HEK293 (cell line): ENCODE measurements at regions not wholly inside any gene's neighbourhood (a gene's known extent, or its start where the extent isn't known, plus 50 kb on each side); places are given as distances from the start of the nearest gene placed in this dataset.

Experiments
- CTCF ChIA-PET: fragments of 350-600 bp; formaldehyde crosslinking; extraction: SDS; loops from one replicate; lab custom pipeline; 2021; ENCODE audit warnings: antibody characterized with exemption; lab: Yijun Ruan, JAX
- POLR2A ChIA-PET: fragments of 300-600 bp; formaldehyde crosslinking; extraction: SDS; loops from one replicate; lab custom pipeline; 2020; ENCODE audit warnings: antibody characterized with exemption, inconsistent platforms; lab: Yijun Ruan, JAX
- H3K27ac ChIP-seq: fragments of 200-500 bp; sonication (Bioruptor generic); 2 replicates; pipeline ENCODE4 v1.5.1; 2014; ENCODE audit warnings: low read depth, low read length, control low read depth, inconsistent platforms; ENCODE audit errors: extremely low read depth
- H3K36me3 ChIP-seq, 2 experiments: fragments of 200-500 bp in 1 of 2; sonication (Bioruptor generic) in 1 of 2; 1 replicate in 1 of 2; 2 replicates in 1 of 2; pipeline ENCODE4 v1.5.1; 2014 to 2017; ENCODE audit warnings: inconsistent platforms in 2 of 2, low read length in 2 of 2; ENCODE audit not compliant: control insufficient read depth in 2 of 2, insufficient read depth in 1 of 2
- H3K4me1 ChIP-seq: fragments of 200-500 bp; sonication (Bioruptor generic); 2 replicates; pipeline ENCODE4 v1.5.1; 2014; ENCODE audit warnings: mild to moderate bottlenecking, low read length, inconsistent platforms; ENCODE audit not compliant: control insufficient read depth, insufficient read depth
- H3K4me3 ChIP-seq: 2 replicates; pipeline ENCODE4 v1.5.1; 2011; ENCODE audit warnings: low read depth, mild to moderate bottlenecking, control low read depth, low read length, moderate library complexity
- H3K9me3 ChIP-seq: fragments of 200-500 bp; sonication (Bioruptor generic); 2 replicates; pipeline ENCODE4 v1.5.1; 2014; ENCODE audit warnings: low read depth, low read length, inconsistent platforms; ENCODE audit not compliant: control insufficient read depth, insufficient read depth
- KLF8 ChIP-seq: fragments of 450-650 bp; formaldehyde crosslinking; IDR thresholded peaks from 2 replicates; pipeline ENCODE4 v1.5.1; 2016; ENCODE audit warnings: missing biosample characterization, missing genetic modification characterization
- YY1 ChIP-seq: fragments of 450-650 bp; formaldehyde crosslinking; IDR thresholded peaks from 2 replicates; pipeline ENCODE4 v1.5.1; 2018; ENCODE audit warnings: missing biosample characterization, missing genetic modification characterization
- YY2 ChIP-seq: fragments of 450-650 bp; formaldehyde crosslinking; IDR thresholded peaks from 2 replicates; pipeline ENCODE4 v1.5.1; 2016; ENCODE audit warnings: missing biosample characterization, missing genetic modification characterization
- ZBTB8A ChIP-seq: fragments of 450-650 bp; formaldehyde crosslinking; IDR thresholded peaks from 2 replicates; pipeline ENCODE4 v1.5.1; 2016; ENCODE audit warnings: missing biosample characterization, missing genetic modification characterization
- ZEB2 ChIP-seq: fragments of 450-650 bp; formaldehyde crosslinking; IDR thresholded peaks from 2 replicates; pipeline ENCODE4 v1.5.1; 2016; ENCODE audit warnings: missing biosample characterization, missing genetic modification characterization
- ZNF221 ChIP-seq: fragments of 450-650 bp; formaldehyde crosslinking; IDR thresholded peaks from 2 replicates; pipeline ENCODE4 v1.5.1; 2017; ENCODE audit warnings: missing biosample characterization, missing genetic modification characterization, borderline replicate concordance
- ZNF274 ChIP-seq, 2 experiments: fragments of 200-500 bp in 1 of 2; fragments of 450-650 bp in 1 of 2; sonication (Bioruptor generic) in 1 of 2; formaldehyde crosslinking in 1 of 2; IDR thresholded peaks; 2 replicates each; pipeline versions ENCODE4 v1.5.1 to v1.6.1; 2014 to 2016; ENCODE audit warnings: borderline replicate concordance in 1 of 2, inconsistent platforms in 1 of 2, low read length in 1 of 2, missing biosample characterization in 1 of 2, missing genetic modification characterization in 1 of 2
- ZNF292 ChIP-seq: fragments of 450-650 bp; formaldehyde crosslinking; IDR thresholded peaks from 2 replicates; pipeline ENCODE4 v1.5.1; 2016; ENCODE audit warnings: low read depth, missing biosample characterization, missing genetic modification characterization, borderline replicate concordance
- ZNF571 ChIP-seq: fragments of 450-650 bp; formaldehyde crosslinking; IDR thresholded peaks from 2 replicates; pipeline ENCODE4 v1.5.0; 2017; ENCODE audit warnings: missing biosample characterization, missing genetic modification characterization
- ZNF610 ChIP-seq: fragments of 450-650 bp; formaldehyde crosslinking; IDR thresholded peaks from 2 replicates; pipeline ENCODE4 v1.5.1; 2016; ENCODE audit warnings: missing biosample characterization, missing genetic modification characterization, borderline replicate concordance
- ZNF654 ChIP-seq: fragments of 450-650 bp; formaldehyde crosslinking; IDR thresholded peaks from 2 replicates; pipeline ENCODE4 v1.5.1; 2016; ENCODE audit warnings: low read depth, missing biosample characterization, missing genetic modification characterization
- ZNF677 ChIP-seq: fragments of 450-650 bp; IDR thresholded peaks from 2 replicates; pipeline ENCODE4 v1.5.0; 2018; ENCODE audit warnings: missing biosample characterization, mild to moderate bottlenecking, missing genetic modification characterization, moderate library complexity
- ZNF707 ChIP-seq: fragments of 450-650 bp; formaldehyde crosslinking; IDR thresholded peaks from 2 replicates; pipeline ENCODE4 v1.5.1; 2016; ENCODE audit warnings: missing biosample characterization, missing genetic modification characterization
- ZSCAN30 ChIP-seq: fragments of 450-650 bp; IDR thresholded peaks from 2 replicates; pipeline ENCODE4 v1.5.1; 2018; ENCODE audit warnings: missing biosample characterization, mild to moderate bottlenecking, missing genetic modification characterization, moderate library complexity
- TF ChIP-seq, protein P1 (sequence below): IDR thresholded peaks from 2 replicates; pipeline ENCODE4 v1.6.1; 2011; ENCODE audit warnings: mild to moderate bottlenecking, low read depth, low read length, borderline replicate concordance
- TF ChIP-seq, protein P2 (sequence below): fragments of 450-650 bp; formaldehyde crosslinking; IDR thresholded peaks from 2 replicates; pipeline ENCODE4 v1.5.1; 2016; ENCODE audit warnings: missing biosample characterization, missing genetic modification characterization, borderline replicate concordance
- TF ChIP-seq, protein P3 (sequence below): fragments of 450-650 bp; formaldehyde crosslinking; IDR thresholded peaks from 2 replicates; pipeline ENCODE4 v1.5.1; 2016; ENCODE audit warnings: missing biosample characterization, missing genetic modification characterization
- TF ChIP-seq, protein P4 (sequence below): fragments of 450-650 bp; formaldehyde crosslinking; IDR thresholded peaks from 2 replicates; pipeline ENCODE4 v1.5.1; 2017; ENCODE audit warnings: missing biosample characterization, missing genetic modification characterization
- TF ChIP-seq, protein P5 (sequence below): fragments of 450-650 bp; formaldehyde crosslinking; IDR thresholded peaks from 2 replicates; pipeline ENCODE4 v1.5.1; 2016; ENCODE audit warnings: missing biosample characterization, missing genetic modification characterization, low read depth

DNA sequence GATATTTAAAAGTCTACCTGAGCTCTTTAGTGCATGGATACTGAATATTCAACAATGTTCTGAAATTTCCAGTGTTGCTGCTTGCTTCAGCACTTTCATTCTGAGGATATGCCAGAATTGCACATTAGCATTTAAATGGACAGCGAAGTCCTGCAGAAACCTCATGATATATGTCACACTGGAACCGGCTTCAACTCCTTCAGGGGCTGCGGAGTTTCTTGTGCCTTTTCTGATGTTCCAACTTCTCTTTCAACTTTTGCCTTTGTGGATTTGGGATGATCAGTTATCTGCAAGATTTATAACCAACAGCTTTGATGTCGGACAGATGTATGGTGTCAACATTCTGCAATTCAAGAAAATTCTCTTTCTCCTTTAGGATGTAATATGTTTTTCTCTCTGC is 142.5 kb upstream of the LMNTD1 start:
- Histone ChIP-seq H3K4me1 (peaks cover 26% of the 10 kb centered on the region), H3K4me3 (no peak overlapping the region), H3K27ac (no peak overlapping the region)
- POLR2A ChIA-PET = no interaction called here
- TF ChIP-seq, protein P1, sequence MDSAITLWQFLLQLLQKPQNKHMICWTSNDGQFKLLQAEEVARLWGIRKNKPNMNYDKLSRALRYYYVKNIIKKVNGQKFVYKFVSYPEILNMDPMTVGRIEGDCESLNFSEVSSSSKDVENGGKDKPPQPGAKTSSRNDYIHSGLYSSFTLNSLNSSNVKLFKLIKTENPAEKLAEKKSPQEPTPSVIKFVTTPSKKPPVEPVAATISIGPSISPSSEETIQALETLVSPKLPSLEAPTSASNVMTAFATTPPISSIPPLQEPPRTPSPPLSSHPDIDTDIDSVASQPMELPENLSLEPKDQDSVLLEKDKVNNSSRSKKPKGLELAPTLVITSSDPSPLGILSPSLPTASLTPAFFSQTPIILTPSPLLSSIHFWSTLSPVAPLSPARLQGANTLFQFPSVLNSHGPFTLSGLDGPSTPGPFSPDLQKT = no peak
- TF ChIP-seq, protein P2, sequence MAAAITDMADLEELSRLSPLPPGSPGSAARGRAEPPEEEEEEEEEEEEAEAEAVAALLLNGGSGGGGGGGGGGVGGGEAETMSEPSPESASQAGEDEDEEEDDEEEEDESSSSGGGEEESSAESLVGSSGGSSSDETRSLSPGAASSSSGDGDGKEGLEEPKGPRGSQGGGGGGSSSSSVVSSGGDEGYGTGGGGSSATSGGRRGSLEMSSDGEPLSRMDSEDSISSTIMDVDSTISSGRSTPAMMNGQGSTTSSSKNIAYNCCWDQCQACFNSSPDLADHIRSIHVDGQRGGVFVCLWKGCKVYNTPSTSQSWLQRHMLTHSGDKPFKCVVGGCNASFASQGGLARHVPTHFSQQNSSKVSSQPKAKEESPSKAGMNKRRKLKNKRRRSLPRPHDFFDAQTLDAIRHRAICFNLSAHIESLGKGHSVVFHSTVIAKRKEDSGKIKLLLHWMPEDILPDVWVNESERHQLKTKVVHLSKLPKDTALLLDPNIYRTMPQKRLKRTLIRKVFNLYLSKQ (tag by site-specific recombination) = no peak
- TF ChIP-seq KLF8 (tag by site-specific recombination) (no peak), ZNF654 (tag by site-specific recombination) (no peak), ZNF677 (tag by site-specific recombination) (no peak), ZNF707 (no peak), ZNF610 (no peak), ZNF571 (tag by site-specific recombination) (no peak), ZBTB8A (tag by site-specific recombination) (no peak), YY1 (tag by site-specific recombination) (no peak), ZNF274 (IDR thresholded peaks at IDR 0.05; ENCODE audit: low read length) (no peak), ZNF274 (tag by site-specific recombination; IDR thresholded peaks at IDR 0.05; ENCODE audit: borderline replicate concordance) (no peak), ZNF292 (tag by site-specific recombination) (no peak), ZEB2 (tag by site-specific recombination) (no peak), ZSCAN30 (tag by site-specific recombination) (no peak), YY2 (no peak), ZNF221 (tag by site-specific recombination) (no peak)
- TF ChIP-seq, protein P3, sequence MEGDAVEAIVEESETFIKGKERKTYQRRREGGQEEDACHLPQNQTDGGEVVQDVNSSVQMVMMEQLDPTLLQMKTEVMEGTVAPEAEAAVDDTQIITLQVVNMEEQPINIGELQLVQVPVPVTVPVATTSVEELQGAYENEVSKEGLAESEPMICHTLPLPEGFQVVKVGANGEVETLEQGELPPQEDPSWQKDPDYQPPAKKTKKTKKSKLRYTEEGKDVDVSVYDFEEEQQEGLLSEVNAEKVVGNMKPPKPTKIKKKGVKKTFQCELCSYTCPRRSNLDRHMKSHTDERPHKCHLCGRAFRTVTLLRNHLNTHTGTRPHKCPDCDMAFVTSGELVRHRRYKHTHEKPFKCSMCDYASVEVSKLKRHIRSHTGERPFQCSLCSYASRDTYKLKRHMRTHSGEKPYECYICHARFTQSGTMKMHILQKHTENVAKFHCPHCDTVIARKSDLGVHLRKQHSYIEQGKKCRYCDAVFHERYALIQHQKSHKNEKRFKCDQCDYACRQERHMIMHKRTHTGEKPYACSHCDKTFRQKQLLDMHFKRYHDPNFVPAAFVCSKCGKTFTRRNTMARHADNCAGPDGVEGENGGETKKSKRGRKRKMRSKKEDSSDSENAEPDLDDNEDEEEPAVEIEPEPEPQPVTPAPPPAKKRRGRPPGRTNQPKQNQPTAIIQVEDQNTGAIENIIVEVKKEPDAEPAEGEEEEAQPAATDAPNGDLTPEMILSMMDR = no peak
- TF ChIP-seq, all 188 proteins: peak for 0
- CTCF ChIA-PET = no interaction called here
- H3K36me3 ChIP-seq = no peaks in the 10 kb centered on the region
- H3K9me3 ChIP-seq = no peaks in the 10 kb centered on the region

- CTCF ChIA-PET = no interaction called here
- POLR2A ChIA-PET = no interaction called here
Measured at GRCh38 chr12:25698772-25699171, 145.7 kb upstream of the LMNTD1 start.

More at GRCh38 chr12:25698772-25699171, 145.7 kb upstream of the LMNTD1 start:
- 0 out of 2 replicates have a peak, but pooled peaks cover 5% of the 10 kb centered on the region for H3K4me1 ChIP-seq
- no peak overlapping the region for H3K27ac ChIP-seq
- H3K9me3 ChIP-seq = no peaks in the 10 kb centered on the region
- H3K36me3 ChIP-seq = no peaks in the 10 kb centered on the region
- TF ChIP-seq, protein P4, sequence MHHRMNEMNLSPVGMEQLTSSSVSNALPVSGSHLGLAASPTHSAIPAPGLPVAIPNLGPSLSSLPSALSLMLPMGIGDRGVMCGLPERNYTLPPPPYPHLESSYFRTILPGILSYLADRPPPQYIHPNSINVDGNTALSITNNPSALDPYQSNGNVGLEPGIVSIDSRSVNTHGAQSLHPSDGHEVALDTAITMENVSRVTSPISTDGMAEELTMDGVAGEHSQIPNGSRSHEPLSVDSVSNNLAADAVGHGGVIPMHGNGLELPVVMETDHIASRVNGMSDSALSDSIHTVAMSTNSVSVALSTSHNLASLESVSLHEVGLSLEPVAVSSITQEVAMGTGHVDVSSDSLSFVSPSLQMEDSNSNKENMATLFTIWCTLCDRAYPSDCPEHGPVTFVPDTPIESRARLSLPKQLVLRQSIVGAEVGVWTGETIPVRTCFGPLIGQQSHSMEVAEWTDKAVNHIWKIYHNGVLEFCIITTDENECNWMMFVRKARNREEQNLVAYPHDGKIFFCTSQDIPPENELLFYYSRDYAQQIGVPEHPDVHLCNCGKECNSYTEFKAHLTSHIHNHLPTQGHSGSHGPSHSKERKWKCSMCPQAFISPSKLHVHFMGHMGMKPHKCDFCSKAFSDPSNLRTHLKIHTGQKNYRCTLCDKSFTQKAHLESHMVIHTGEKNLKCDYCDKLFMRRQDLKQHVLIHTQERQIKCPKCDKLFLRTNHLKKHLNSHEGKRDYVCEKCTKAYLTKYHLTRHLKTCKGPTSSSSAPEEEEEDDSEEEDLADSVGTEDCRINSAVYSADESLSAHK (tag by site-specific recombination) = no peak
- TF ChIP-seq, protein P5, sequence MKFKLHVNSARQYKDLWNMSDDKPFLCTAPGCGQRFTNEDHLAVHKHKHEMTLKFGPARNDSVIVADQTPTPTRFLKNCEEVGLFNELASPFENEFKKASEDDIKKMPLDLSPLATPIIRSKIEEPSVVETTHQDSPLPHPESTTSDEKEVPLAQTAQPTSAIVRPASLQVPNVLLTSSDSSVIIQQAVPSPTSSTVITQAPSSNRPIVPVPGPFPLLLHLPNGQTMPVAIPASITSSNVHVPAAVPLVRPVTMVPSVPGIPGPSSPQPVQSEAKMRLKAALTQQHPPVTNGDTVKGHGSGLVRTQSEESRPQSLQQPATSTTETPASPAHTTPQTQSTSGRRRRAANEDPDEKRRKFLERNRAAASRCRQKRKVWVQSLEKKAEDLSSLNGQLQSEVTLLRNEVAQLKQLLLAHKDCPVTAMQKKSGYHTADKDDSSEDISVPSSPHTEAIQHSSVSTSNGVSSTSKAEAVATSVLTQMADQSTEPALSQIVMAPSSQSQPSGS (tag by site-specific recombination) = 0 out of 2 replicates have a peak, but pooled peaks have one; percentile 15
- H3K4me3 ChIP-seq = no peak overlapping the region
